Left ventricle myocardium superior (tissue), 1 donor: ENCODE measurements at regions not wholly inside any gene's neighbourhood (a gene's known extent, or its start where the extent isn't known, plus 50 kb on each side); places are given as distances from the start of the nearest gene placed in this dataset.
A peak's percentile ranks its signal among the peaks of the same experiment; 100 is the strongest.
"Not testable (repeated sequence)": the region's sequence is repeated elsewhere in the genome, so short reads cannot be mapped to it uniquely, and the experiment has no call there.

Experiments
- ATAC-seq: fragments of 200-7000 bp; cut with Tn5 transposase; one replicate; pipeline ENCODE4 v1.9.1; 2020; ENCODE audit warnings: mild to moderate bottlenecking, moderate library complexity
- DNase-seq: peaks from one replicate; pipeline ENCODE4 v3.0.0-alpha.2; 2020
- intact Hi-C: fragments of 100-400 bp; cut with micrococcal nuclease; formaldehyde crosslinking; loops from one replicate; pipeline ENCODE4 v1.11.0; 2022
- donor health status: DM: no; HTN: yes; CAD: no; lungs with severe emphysema.

DNA sequence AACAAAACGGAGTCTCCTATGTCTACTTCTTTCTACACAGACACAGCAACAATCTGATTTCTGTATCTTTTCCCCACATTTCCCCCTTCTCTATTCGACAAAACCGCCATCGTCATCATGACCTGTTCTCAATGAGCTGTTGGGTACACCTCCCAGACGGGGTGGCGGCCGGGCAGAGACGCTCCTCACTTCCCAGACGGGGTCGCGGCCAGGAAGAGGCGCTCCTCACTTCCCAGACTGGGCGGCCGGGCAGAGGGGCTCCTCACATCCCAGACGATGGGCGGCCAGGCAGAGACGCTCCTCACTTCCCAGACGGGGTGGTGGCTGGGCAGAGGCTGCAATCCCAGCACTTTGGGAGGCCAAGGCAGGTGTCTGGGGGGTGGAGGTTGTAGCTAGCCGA lies 158.2 kb upstream of the MYRIP start:
- DNase-seq, ATAC-seq, intact Hi-C loops: not testable (repeated sequence)

DNA sequence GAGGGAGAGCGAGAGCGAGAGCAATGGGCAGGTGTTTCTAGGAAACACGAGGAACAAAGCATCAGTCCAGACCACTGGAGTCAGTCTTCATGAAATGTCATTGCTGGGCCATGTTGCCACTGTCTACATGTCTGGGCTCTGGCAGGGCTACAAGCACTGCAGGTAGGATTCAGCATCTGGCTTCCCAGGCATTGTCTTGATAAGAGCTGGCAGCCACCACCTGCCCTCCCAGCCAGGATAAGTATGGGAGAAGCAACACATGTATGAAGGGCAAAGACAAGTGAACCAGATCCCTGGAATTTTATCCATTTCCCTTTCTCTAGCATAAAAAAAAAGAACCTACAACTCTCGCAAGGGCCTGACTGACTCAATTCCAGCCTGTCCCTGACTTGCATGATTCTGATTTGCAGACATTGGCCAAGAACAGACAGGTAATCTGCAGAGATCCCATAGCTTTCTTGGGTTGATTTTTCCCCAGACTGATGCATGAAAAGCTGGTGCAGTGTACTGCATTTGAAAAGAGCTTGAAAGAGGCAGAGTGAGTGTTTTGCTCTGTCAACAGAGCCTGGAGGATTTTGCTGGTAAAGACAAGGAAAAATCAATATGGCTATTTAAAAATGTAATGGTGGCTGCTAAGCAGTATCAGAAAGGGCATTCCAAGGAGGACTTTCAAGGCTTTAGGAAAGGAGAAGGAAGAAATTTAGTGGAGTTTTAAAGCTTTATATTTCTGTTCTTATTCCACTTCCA lies 157.2 kb upstream of the MYRIP start:
- DNase-seq (no peak), ATAC-seq (no peak)
- intact Hi-C loops: no loop called here

DNA sequence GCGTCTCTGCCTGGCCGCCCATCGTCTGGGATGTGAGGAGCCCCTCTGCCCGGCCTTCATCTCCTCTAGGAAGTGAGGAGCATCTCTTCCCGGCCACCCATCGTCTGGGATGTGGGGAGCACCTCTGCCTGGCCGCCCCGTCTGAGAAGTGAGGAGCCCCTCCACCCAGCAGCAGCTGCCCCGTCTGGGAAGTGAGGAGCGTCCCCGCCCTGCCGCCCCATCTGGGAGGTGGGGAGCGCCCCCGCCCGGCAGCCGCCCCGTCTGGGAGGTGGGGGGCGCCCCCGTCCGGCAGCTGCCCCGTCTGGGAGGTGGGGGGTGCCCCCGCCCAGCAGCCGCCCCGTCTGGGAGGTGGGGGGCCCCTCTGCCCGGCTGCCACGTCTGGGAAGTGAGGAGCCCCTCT lies 153.7 kb upstream of the MYRIP start:
- ATAC-seq, DNase-seq, intact Hi-C loops: not testable (repeated sequence)

DNA sequence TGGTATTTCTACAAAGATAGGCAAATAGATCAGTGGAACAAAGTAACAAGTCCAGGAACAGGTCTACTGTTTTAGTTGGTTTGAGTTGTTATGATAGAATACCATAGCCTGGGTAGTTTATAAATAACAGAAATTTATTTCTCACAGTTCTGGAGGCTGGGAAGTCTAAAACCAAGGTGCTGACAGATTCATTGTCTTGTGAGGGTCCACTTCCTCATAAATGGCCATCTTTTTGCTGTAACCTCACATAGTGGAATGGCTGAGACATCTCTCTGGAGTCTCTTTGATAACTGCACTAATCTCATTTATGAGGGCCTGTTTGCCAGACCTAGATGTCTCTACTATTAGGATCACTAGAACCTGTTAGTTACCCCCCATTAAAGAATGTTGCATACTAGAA lies 152.3 kb upstream of the MYRIP start:
- intact Hi-C loops: no loop called here
- ATAC-seq (no peak), DNase-seq (no peak)

DNA sequence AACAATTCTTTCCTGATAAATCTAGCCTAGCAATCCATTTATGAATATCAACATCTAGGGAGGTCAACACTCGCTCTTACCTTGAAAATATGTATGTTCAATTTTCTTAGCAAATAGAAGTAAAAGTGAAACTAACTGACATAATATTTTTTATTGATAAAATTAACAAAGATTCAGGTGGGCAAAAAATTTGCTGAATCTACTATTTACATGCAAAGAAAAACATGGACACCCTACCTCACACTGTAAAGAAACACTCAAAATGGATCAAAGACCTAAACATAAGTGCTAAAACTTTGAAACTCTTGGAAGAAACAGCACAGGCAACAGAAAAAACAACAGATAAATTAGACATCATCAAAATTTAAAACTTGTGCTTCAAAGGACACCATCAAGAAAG lies 151.6 kb upstream of the MYRIP start:
- ATAC-seq (no peak), DNase-seq (no peak)
- intact Hi-C loops: no loop called here

DNA sequence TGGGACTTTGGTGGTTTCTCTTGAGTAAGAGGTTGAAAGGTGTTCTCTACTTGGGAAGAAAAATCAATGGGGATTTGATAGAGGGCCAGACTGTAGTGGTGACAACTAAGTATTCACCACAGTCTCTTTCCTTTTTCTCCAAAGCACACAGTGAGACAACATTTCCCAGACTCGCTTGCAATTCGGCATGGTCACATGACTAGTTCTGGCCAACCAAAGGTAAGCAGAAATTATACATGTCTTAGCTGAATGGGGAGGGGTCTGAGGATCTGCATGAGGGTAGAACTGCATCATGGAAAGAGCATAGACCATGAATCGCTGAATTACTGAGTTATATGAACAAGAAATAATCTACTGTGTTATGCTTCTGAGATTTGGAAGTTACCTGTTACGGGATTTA lies 144.5 kb upstream of the MYRIP start:
- DNase-seq (no peak), ATAC-seq (no peak)
- intact Hi-C loops: no loop called here

DNA sequence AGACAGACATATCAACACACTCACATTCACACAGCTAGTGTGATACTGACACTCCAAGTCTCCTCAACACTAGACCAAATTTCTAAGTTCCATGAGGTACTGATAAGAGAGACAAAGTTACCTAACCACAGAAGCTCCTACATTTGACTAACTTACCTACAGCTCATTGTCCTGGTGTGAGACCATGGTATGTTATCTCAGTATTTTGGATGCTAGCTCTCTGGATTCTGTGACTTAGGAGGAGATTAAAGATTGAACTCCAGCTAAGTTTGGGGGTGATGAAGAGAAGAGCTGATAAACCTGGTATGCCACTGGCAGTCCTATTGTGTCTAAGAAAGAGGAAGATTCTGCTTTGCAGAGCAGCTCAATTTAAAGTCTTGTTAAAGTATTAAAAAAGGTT lies 144.0 kb upstream of the MYRIP start:
- DNase-seq (no peak), ATAC-seq (no peak)
- intact Hi-C loops: no loop called here

DNA sequence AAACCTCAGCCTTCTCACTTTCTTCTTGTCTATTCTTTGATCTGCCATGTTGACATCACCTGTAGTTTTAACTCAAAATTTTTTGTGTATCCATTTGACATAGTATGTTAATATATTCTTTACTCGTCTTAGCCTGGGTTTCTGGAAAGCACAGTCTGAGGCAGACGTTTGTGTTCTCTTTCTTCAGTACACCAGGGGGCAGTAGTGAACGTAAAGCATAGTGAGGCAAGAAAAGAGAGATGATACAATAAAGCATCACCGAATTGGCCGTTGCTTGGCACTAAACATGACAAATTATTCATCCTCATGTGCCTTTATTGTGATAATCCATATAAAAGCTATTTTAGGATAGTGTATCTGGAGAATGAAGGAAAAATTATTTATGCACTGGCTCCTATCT lies 141.0 kb upstream of the MYRIP start:
- DNase-seq: no peak
- no peak for ATAC-seq
- intact Hi-C loops: no loop called here

DNA sequence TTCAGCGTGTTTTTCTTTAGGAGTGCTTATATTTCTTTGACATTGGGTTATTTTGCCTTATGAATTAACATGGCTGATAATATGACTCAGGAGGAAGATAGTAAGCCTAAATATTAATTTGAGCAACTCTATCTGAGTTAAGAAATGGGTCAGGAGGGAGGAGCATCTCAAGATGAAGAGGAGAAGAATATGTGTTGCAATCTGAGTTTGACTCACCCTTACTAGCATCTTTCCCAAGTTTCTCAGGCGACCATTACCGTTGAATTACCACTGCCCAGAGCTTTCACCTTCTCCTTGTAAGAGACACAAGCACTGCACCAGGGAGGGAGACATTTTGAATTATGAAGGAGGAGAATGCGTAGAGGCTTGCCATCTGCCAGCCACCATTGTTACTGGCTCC lies 138.3 kb upstream of the MYRIP start:
- no peak for ATAC-seq
- intact Hi-C loops: no loop called here

DNA sequence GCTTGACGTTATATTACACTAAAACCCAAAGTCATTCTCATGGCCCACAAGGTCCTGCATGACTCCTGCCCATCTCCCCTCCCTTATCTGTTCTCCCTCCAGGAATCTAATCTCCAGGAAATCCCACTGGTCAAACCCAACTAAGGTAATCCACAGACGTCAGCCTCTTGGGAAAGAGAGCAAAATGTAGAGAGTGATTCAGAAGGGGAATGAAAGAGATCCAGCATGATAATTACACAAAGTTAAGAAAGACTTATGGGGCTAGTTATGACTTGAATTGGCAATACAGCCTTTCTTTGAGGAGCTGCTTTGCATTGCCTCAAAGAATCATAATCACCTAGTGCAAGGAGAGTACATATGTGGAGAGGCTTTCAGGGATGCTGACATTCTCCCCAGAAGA lies 137.8 kb upstream of the MYRIP start:
- no peak for ATAC-seq
- intact Hi-C loops: no loop called here
- DNase-seq: no peak

More for the DNA sequence above, 138.3 kb upstream of the MYRIP start:
- DNase-seq: no peak

DNA sequence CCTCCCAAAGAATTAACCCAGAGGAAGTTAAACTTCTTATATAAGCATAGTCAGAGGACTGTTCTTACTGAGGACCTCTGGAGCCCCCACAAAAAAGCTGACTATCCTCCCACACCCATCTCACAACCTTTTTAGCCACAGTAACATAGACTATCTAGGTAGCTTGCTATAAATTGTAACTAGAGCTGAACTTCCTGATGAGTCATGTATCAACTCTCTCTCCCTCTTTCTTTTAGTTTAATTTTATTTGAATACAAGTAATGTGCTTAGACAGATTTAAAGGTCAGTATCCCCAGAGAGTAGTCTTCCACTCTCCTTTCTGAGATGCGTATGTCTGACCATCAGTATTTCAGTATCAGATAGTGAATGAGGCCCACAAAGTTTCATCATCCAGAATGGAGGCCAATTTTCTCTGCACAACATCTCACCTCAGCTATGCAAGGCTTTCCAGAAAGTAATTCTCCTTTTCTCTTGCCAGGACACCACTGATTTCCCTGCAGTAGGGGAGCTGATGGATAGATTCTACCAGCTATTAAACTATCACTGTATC lies 104.0 kb upstream of the MYRIP start:
- no peak for ATAC-seq
- DNase-seq: no peak
- intact Hi-C loops: loop anchor here (5.0 to 10.0 kb wide), 2 partner anchors 297 to 469 kb away; no protein-coding TSS in a partner anchor

DNA sequence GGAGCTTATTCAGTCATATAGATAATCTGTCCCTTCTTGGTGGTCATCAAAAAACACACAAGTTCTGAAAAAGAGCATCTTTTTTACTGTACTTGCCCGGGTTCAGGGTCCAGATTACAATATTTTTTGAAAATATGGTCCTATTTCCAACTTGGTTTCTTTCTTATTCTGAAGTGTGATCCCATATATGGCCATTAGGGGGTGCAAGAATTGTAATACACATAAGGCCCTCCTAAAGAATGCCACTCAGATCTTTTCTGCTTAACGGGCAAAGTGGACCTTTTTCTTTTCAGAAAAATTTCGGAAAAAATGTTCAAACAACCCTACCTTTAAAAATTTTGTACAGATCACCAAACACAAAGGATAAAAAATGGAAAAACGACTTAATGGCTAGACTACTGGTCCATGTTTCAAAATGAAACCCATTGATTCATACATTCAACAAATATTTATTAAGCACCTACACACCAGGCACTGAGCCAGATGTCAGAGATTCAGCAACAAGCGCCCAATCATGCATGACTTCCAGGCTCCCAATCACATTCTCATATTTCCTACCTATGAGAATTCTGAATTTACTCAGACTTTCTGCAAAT lies 102.0 kb upstream of the MYRIP start:
- DNase-seq: no peak
- intact Hi-C loops: loop anchor here (5.0 to 10.0 kb wide), 2 partner anchors 295 to 467 kb away; no protein-coding TSS in a partner anchor
- ATAC-seq: no peak

DNA sequence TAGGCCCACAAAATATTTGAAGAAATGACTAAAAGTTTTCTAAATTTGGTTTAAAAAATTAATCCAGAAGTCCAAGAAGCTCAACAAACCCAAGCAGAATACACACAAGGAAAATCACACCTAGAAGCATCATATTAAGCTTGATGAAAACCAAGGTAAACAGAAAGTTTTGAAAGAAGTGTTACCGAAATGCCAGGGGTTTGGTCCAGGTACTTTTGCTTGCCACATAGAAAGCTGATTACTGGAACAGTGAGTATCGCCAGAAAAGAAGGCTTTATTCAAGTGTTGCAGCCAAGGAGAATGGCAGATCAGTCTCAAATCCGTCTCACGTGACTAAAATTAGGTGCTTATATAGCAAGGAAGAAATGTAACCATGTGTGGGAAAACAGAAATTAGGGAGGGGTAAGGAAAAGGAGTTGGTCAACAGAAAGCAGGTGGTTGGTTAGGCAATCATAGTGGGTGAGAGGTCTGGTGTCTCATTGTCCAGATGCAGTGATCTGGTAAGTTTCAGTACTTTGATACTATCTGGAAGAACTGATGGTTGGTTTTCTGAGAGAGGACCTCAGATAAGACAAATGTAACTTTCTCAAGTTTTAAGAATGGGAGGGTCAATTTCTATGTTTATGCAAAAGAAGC lies 96.9 kb upstream of the MYRIP start:
- ATAC-seq: no peak
- intact Hi-C loops: no loop called here
- no peak for DNase-seq

DNA sequence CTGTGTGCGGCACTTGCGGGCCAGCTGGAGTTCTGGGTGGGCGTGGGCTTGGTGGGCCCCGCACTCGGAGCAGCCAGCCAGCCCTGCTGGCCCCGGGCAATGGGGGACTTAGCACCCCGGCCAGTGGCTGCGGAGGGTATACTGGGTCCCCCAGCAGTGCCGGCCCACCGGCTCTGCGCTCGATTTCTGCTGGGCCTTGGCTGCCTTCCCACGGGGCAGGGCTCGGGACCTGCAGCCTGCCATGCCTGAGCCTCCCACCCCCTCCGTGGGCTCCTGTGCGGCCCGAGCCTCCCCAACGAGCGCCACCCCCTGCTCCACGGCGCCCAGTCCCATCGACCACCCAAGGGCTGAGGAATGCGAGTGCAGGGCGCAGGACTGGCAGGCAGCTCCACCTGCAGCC lies 96.1 kb upstream of the MYRIP start:
- intact Hi-C loops, DNase-seq, ATAC-seq: not testable (repeated sequence)

DNA sequence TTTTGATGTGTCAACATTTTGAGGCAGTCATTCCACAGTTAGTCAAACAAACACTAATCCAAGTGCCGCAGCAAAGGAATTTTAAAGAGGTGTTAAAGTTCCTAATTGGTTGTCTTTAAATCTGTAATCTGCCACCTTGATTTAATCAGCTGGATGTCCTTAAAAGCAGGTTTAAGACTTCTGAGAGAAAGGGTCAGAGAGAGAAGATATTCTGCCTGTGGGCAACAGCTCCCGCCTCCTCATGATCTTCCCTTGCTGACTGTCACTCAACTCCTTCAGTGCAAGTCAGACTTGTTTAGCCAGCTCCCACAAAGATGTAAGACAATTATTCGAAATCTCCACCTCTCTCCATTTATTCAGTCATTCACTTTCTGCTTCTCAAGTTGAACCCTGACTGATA lies 92.6 kb upstream of the MYRIP start:
- ATAC-seq (no peak), DNase-seq (no peak)
- intact Hi-C loops: no loop called here

DNA sequence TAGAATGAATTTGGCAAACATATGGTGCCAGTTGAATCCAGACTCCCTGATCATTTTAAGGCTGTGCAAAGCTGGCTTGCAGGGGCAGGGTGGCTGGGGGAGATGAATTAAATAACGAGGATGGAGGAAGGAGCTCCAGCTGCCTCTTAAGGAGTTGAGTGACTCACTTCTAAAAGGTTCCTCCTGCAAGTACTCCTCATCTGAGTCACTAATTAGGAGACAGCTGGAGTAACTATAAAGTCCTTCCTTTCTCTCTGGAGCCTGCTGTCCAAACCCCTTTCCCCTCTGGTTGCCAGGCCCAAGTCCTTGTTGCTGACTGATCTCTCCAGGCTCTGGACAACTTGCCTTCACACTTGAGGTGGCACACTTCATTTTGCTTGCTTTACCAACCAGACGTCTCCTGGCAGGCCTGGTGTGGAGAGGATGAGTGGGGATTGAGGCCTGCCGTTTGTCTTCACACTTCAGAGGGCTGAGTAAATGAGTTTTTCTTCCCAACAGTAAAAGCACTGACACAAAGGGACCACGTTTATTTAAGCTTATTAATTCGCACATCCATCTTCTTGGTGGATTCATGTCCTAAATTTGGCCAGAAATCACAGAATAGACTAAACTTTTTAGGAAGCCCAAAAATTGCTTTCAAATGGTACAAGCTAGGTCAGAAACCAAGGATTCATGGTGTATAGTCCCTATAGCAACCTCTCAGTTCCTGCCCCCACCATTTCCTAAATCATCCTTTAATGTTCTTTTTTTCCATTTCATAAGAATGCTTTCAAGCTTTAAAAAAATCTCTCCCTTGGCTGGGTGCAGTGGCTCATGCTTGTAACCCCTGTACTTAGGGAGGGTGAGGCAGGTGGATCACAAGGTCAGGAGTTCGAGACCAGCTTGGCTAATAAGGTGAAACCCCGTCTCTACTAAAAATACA lies 90.5 kb upstream of the MYRIP start:
- DNase-seq (no peak), ATAC-seq (no peak)
- intact Hi-C loops: no loop called here

DNA sequence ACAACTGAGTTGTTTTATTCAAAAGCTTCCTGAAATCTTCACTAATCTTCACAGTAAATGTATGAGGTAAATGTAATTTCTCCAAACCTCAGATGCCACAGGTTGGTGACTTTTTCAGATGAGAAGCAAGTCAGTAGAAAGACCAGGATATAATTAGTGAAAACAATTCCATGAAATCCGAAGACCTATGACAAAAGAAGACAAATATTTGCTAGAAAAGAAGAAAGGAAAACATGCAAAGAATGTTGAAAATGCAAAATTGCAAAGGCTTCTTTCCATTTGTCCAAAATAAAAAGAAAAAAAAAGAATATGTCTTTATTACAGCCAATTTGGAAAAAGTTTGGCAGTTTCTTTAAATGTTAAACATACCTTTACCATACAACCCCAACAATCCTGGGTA lies 88.3 kb upstream of the MYRIP start:
- DNase-seq (no peak), ATAC-seq (no peak)
- intact Hi-C loops: loop anchor here (10.0 kb wide), 1 partner anchor 464 kb away; no protein-coding TSS in a partner anchor

DNA sequence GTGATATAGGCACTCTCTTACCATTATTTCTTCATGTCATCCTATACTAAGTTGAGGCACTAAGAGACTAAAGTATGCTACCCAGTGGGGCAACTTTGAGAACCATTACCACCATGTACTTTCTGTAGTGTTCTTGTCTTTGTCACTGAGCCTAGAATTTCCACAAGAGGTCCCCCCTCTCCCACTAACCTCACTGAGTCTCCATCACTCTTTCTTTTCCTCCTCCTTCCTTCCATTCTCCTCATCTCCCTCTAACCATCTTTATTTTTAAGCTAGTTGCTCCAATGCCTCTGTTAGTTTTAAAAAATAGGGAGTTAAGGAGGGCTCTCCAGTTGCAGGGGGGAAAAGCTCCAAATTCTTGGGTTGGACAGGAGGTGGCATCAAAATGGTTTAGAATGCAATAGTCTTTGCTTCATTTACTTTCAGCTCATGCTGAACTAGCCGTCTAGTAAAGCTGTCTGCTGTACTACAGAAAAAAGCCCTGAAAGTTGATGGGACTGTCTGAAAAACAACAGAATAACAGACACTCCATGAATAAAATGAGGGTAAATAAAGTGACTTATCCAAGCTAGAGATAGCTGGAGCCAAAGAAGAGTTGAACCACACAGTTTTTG lies 85.1 kb upstream of the MYRIP start:
- DNase-seq (no peak), ATAC-seq (peak; percentile 32)
- intact Hi-C loops: loop anchor here (10.0 kb wide), 1 partner anchor 460 kb away; no protein-coding TSS in a partner anchor

DNA sequence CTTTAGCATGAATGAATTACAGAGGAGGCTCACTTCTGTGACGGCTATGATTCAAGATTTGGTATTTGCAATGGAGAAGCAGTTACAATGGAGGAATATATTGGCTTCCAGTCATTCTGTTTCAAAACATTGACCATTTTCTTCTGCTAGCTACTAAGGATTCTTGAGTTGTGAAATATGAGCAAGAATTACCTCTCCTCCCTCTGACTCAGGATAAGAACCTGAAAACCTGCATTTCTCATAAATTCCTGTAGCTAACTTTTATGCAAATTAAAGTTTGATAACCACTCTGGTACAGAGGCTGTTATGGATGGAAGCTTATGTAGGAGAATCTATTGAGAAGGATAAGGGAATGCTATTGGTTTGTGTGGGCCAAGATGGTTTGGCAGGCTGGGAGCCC lies 84.1 kb upstream of the MYRIP start:
- DNase-seq: no peak
- no peak for ATAC-seq
- intact Hi-C loops: loop anchor here (10.0 kb wide), 1 partner anchor 459 kb away; no protein-coding TSS in a partner anchor
